Keratinocyte (primary cell): ENCODE measurements at regions not wholly inside any gene's neighbourhood (a gene's known extent, or its start where the extent isn't known, plus 50 kb on each side); places are given as distances from the start of the nearest gene placed in this dataset.

Experiments
- DNase-seq: peaks from one replicate; pipeline ENCODE4 v3.0.0-alpha.2; 2011; ENCODE audit warnings: low read depth, missing footprints, low spot score
- FAIRE-seq: peaks from 2 replicates; lab custom pipeline; 2011; peaks lifted over from hg19 to GRCh38; lab: Jason Lieb, UNC
- H2AFZ ChIP-seq: 2 replicates; pipeline ENCODE4 v1.6.0; 2012; ENCODE audit warnings: low read length, control low read depth, inconsistent platforms; ENCODE audit not compliant: control insufficient read depth
- H3K27ac ChIP-seq: 2 replicates; pipeline ENCODE4 v1.5.1; 2011; ENCODE audit warnings: low read length; ENCODE audit not compliant: control insufficient read depth, insufficient read depth
- H3K27me3 ChIP-seq: 3 replicates; pipeline ENCODE4 v1.6.0; 2011; ENCODE audit warnings: low read length; ENCODE audit not compliant: control insufficient read depth, insufficient read depth; ENCODE audit errors: extremely low read depth
- H3K36me3 ChIP-seq, 2 experiments: 2 replicates in 1 of 2; 3 replicates in 1 of 2; pipeline ENCODE4 v1.5.1; 2011; ENCODE audit warnings: low read length in 2 of 2, mild to moderate bottlenecking in 1 of 2; ENCODE audit not compliant: control insufficient read depth in 2 of 2, insufficient read depth in 2 of 2; ENCODE audit errors: extremely low read depth in 1 of 2
- H3K4me1 ChIP-seq: 3 replicates; pipeline ENCODE4 v1.5.1; 2011; ENCODE audit warnings: low read length; ENCODE audit not compliant: control insufficient read depth, insufficient read depth; ENCODE audit errors: extremely low read depth
- H3K4me2 ChIP-seq: 3 replicates; pipeline ENCODE4 v1.6.0; 2011; ENCODE audit warnings: low read depth, low read length; ENCODE audit not compliant: control insufficient read depth, insufficient read depth; ENCODE audit errors: extremely low read depth
- H3K4me3 ChIP-seq, 3 experiments: fragments of 200-600 bp in 1 of 3; sonication (generic) in 1 of 3; 2 replicates in 2 of 3; 3 replicates in 1 of 3; pipeline ENCODE4 v1.5.1; 2011 to 2016; ENCODE audit warnings: low read length in 3 of 3, mild to moderate bottlenecking in 3 of 3, control low read depth in 2 of 3, inconsistent platforms in 1 of 3, low read depth in 1 of 3, mixed read lengths in 1 of 3, mixed run types in 1 of 3, moderate library complexity in 1 of 3; ENCODE audit not compliant: control insufficient read depth in 2 of 3, insufficient read depth in 2 of 3; ENCODE audit errors: extremely low read depth in 1 of 3
- H3K79me2 ChIP-seq: 2 replicates; pipeline ENCODE4 v1.6.0; 2012; ENCODE audit warnings: low read length; ENCODE audit not compliant: control insufficient read depth, insufficient read depth
- H3K9ac ChIP-seq: 3 replicates; pipeline ENCODE4 v1.6.0; 2011; ENCODE audit warnings: low read length; ENCODE audit not compliant: control insufficient read depth, insufficient read depth; ENCODE audit errors: extremely low read depth
- H3K9me1 ChIP-seq: 3 replicates; pipeline ENCODE4 v1.6.0; 2011; ENCODE audit warnings: low read length; ENCODE audit not compliant: control insufficient read depth, insufficient read depth; ENCODE audit errors: extremely low read depth
- H3K9me3 ChIP-seq: 2 replicates; pipeline ENCODE4 v1.5.1; 2012; ENCODE audit warnings: low read depth, low read length; ENCODE audit not compliant: control insufficient read depth
- H4K20me1 ChIP-seq: 3 replicates; pipeline ENCODE4 v1.6.0; 2011; ENCODE audit warnings: low read length; ENCODE audit not compliant: control insufficient read depth, insufficient read depth; ENCODE audit errors: extremely low read depth
- CTCF ChIP-seq, 3 experiments: IDR thresholded peaks in 1 of 3; conservative IDR thresholded peaks in 1 of 3; optimal IDR thresholded peaks in 1 of 3; 2 replicates in 2 of 3; 3 replicates in 1 of 3; pipeline versions ENCODE3 to v1.5.1; 2011; ENCODE audit warnings: low read length in 3 of 3, mild to moderate bottlenecking in 3 of 3, moderate library complexity in 2 of 3, control low read depth in 1 of 3, inconsistent platforms in 1 of 3; ENCODE audit not compliant: insufficient read depth in 2 of 3; ENCODE audit errors: extremely low read depth in 1 of 3
- EZH2 ChIP-seq: IDR thresholded peaks from one replicate; pipeline ENCODE4 v1.6.1; 2012; ENCODE audit warnings: inconsistent platforms, mild to moderate bottlenecking, low read length, moderate library complexity
- dilution Hi-C: fragments of 300-500 bp; cut with MboI; formaldehyde crosslinking; loops from one replicate; pipeline ENCODE4 v1.7.0; 2020; ENCODE audit warnings: low sequenced_read_pairs; ENCODE audit not compliant: extremely low pct_ligation_motif_present

DNA sequence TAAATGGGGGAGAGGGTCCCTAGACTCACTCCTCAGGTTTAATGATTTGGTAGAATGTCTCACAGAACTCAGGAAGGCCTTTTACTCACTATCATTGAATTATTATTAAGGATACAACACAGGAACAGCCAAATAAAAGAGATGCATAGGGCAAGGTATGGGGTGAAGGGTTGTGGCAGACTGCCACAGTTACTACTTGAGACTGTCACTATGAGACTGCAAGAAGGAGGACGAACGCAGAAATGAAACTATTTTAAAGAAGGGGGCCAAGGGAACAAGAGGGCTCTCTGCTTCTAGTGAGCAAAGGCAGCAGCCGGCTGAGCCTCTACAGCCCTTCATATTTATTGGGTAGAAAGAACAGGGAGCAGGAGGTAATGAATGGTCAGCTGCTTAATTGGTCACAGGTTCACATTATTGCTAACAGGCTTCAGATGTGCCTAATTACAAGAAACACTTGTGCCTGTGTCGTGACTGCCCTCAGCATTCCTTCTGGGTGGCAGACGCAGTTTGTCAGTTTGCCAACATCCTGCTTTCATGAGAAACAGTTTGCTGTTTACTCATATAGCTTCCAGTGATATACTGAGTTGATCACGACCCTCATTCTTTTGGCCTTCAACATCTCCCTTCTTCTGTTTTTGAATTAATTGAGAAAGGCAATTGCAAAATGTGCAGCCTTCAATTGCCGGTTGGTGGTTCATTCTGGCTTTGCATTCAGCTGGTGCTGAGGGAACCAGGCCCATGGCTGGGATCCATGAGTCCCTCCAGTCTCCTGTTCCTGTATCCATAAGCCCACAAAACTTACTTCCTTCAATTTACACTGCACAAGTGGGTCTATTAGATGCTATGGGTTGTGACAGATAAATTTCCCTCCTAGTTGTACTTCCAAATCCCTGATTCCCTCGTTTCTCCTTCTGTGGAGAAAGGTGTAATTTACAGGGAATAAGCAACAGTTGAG is 82.8 kb upstream of the PLEKHG7 start:
- no peak overlapping the region for H3K9ac ChIP-seq
- H3K27ac ChIP-seq: no peak overlapping the region
- TF ChIP-seq CTCF (optimal IDR thresholded peaks at IDR 0.05 in 1 of 3, IDR thresholded peaks at IDR 0.05 in 1 of 3, conservative IDR thresholded peaks at IDR 0.05 in 1 of 3; ENCODE audit: extremely low read depth in 1 of 3, insufficient read depth in 2 of 3, low read length in 3 of 3) (no peak), EZH2 (no peak)
- no peaks in the 10 kb centered on the region for H3K27me3 ChIP-seq
- no peaks in the 10 kb centered on the region for H4K20me1 ChIP-seq
- H3K4me1 ChIP-seq: peaks cover 15% of the 10 kb centered on the region
- dilution Hi-C loops: no loop called here
- H3K36me3 ChIP-seq: no peaks in the 10 kb centered on the region
- H2AFZ ChIP-seq: no peak overlapping the region
- H3K4me2 ChIP-seq: no peak overlapping the region
- H3K9me1 ChIP-seq: no peaks in the 10 kb centered on the region
- no peaks in the 10 kb centered on the region for H3K9me3 ChIP-seq
- FAIRE-seq (no peak), DNase-seq (no peak)
- no peaks in the 10 kb centered on the region for H3K79me2 ChIP-seq
- no peak overlapping the region for H3K4me3 ChIP-seq

DNA sequence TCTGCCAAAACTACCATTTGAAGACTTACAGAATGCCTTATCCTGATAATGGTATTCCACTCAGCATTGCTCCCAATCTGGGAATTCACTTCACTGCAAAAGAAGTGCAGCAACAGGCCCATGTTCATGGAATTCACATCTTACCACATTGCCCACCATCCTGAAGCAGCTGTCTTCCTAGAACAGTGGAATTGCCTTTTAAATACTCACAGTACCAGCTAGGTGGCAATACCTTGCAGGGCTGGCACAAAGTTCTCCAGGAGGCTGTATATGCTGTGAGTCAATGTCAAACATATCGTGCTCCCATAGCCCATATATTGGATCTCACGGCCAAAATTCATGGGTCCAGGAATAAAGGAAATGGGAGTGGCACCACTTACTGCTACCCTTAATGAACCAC is 83.8 kb upstream of the PLEKHG7 start:
- no peaks in the 10 kb centered on the region for H3K9me1 ChIP-seq
- FAIRE-seq (no peak), DNase-seq (no peak)
- H3K9ac ChIP-seq: no peak overlapping the region
- no peaks in the 10 kb centered on the region for H3K79me2 ChIP-seq
- no peak overlapping the region for H2AFZ ChIP-seq
- TF ChIP-seq CTCF (optimal IDR thresholded peaks at IDR 0.05 in 1 of 3, IDR thresholded peaks at IDR 0.05 in 1 of 3, conservative IDR thresholded peaks at IDR 0.05 in 1 of 3; ENCODE audit: extremely low read depth in 1 of 3, insufficient read depth in 2 of 3, low read length in 3 of 3) (peak in 1 of 3 experiments; percentile 18), EZH2 (no peak)
- H3K4me1 ChIP-seq: peaks cover 6% of the 10 kb centered on the region
- dilution Hi-C loops: no loop called here
- H4K20me1 ChIP-seq: no peaks in the 10 kb centered on the region
- H3K27me3 ChIP-seq: no peaks in the 10 kb centered on the region
- H3K36me3 ChIP-seq: no peaks in the 10 kb centered on the region
- no peak overlapping the region for H3K27ac ChIP-seq
- H3K4me2 ChIP-seq: no peak overlapping the region
- H3K9me3 ChIP-seq: no peaks in the 10 kb centered on the region
- H3K4me3 ChIP-seq: no peak overlapping the region
